ENCODE measurements at regions not wholly inside any gene's neighbourhood (a gene's known extent, or its start where the extent isn't known, plus 50 kb on each side); places are given as distances from the start of the nearest gene placed in this dataset.
"Not testable (repeated sequence)": the region's sequence is repeated elsewhere in the genome, so short reads cannot be mapped to it uniquely, and the experiment has no call there.

GRCh38 chr10:42533866-42534265 is 104.5 kb downstream of the ZNF33B start:
- DNase-seq: not testable (repeated sequence)

GRCh38 chr10:42532996-42533395 is 105.4 kb downstream of the ZNF33B start:
- no peak for DNase-seq

- no peak for DNase-seq
Observed at GRCh38 chr10:42523098-42523497, 115.3 kb downstream of the ZNF33B start.

GRCh38 chr10:42519761-42520460 is 118.5 kb downstream of the ZNF33B start:
- DNase-seq: no peak

- no peak for DNase-seq
Observed at GRCh38 chr10:42519079-42519478, 119.3 kb downstream of the ZNF33B start.

- DNase-seq: no peak
Observed at GRCh38 chr10:42513921-42514320, 124.4 kb downstream of the ZNF33B start.

GRCh38 chr10:42491801-42492200 is 146.6 kb downstream of the ZNF33B start:
- no peak for DNase-seq

GRCh38 chr10:42491001-42491592 is 147.3 kb downstream of the ZNF33B start:
- DNase-seq: no peak

- DNase-seq: no peak
Observed at GRCh38 chr10:42490368-42490767, 148.0 kb downstream of the ZNF33B start.

GRCh38 chr10:42488416-42488815 is 150.0 kb downstream of the ZNF33B start:
- DNase-seq: no peak

- DNase-seq: no peak
Observed at GRCh38 chr10:42482411-42482810, 156.0 kb downstream of the ZNF33B start.

GRCh38 chr10:42479057-42479456 is 159.3 kb downstream of the ZNF33B start:
- DNase-seq: no peak

- no peak for DNase-seq
Observed at GRCh38 chr10:42477170-42477569, 161.2 kb downstream of the ZNF33B start.

GRCh38 chr10:42476101-42476500 is 162.3 kb downstream of the ZNF33B start:
- no peak for DNase-seq

- no peak for DNase-seq
Observed at GRCh38 chr10:42475168-42476098, 162.9 kb downstream of the ZNF33B start.

GRCh38 chr10:42454313-42454712 is 184.1 kb downstream of the ZNF33B start:
- DNase-seq: no peak

GRCh38 chr10:42431095-42431494 is 207.3 kb downstream of the ZNF33B start:
- DNase-seq: no peak

GRCh38 chr10:42428534-42428933 is 209.8 kb downstream of the ZNF33B start:
- DNase-seq: no peak

- no peak for DNase-seq
Observed at GRCh38 chr10:42422911-42423310, 215.5 kb downstream of the ZNF33B start.

- DNase-seq: no peak
Observed at GRCh38 chr10:42421812-42422211, 216.6 kb downstream of the ZNF33B start.

- no peak for DNase-seq
Observed at GRCh38 chr10:42419789-42420188, 218.6 kb downstream of the ZNF33B start.

- no peak for DNase-seq
Observed at GRCh38 chr10:42380926-42381547, 257.3 kb downstream of the ZNF33B start.
